ENCODE measurements at regions not wholly inside any gene's neighbourhood (a gene's known extent, or its start where the extent isn't known, plus 50 kb on each side); places are given as distances from the start of the nearest gene placed in this dataset.

DNA sequence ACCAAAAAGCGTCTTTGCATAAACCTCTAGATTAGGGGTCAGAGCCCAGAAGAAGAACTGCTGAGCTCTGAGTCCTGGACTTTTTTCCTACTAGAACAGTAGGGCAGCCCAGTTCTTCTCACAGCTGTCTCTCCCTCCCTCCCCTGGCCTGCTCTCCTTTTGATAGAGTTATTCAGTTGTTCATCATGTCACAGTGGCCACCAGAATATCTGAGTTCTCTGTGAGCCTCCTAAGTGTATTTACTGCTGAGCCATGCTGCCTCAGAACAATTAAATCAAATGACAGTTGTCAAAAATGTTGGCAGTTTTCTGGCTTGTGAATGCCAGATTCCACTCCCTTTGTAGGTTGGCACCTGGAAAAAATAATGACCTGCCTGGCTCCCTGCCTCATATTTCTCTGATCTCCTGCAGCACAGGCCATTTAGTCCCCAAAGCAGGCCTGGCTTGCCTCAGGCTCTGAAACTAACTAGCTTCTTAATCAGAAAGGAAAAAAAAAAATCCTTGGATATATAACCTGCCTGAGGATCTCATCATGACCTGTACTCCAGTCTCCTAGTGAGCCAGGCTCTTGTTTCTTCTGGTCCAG lies 377.4 kb upstream of the LARGE1 start:
- H4K20me1 ChIP-seq (ENCODE audit: insufficient read depth), result no peaks in the 10 kb centered on the region
- H3K4me1 ChIP-seq (ENCODE audit: low read depth, poor library complexity, severe bottlenecking), result no peaks in the 10 kb centered on the region
- H3K4me2 ChIP-seq, result no peak overlapping the region
- no peak overlapping the region for H2AFZ ChIP-seq (ENCODE audit: low read depth)
- H3K27me3 ChIP-seq (ENCODE audit: insufficient read depth, low read depth), result no peaks in the 10 kb centered on the region
- no peak overlapping the region for H3K27ac ChIP-seq
- no peaks in the 10 kb centered on the region for H3K79me2 ChIP-seq (ENCODE audit: insufficient read depth, low read depth)
- H3K36me3 ChIP-seq (ENCODE audit: insufficient read depth), result no peaks in the 10 kb centered on the region
- no peak overlapping the region for H3K4me3 ChIP-seq (IDR thresholded peaks at IDR 0.05; ENCODE audit: insufficient read depth, low read depth, low read length)
- TF ChIP-seq CTCF (conservative IDR thresholded peaks at IDR 0.05; ENCODE audit: low read depth, low read length), result no peak
- no peak overlapping the region for H3K9ac ChIP-seq

- Histone ChIP-seq H3K9ac (no peak overlapping the region), H3K79me2 (ENCODE audit: insufficient read depth, low read depth) (no peaks in the 10 kb centered on the region), H3K27me3 (ENCODE audit: insufficient read depth, low read depth) (no peaks in the 10 kb centered on the region), H3K4me1 (ENCODE audit: low read depth, poor library complexity, severe bottlenecking) (no peaks in the 10 kb centered on the region), H2AFZ (ENCODE audit: low read depth) (no peak overlapping the region), H3K27ac (no peak overlapping the region), H3K4me3 (IDR thresholded peaks at IDR 0.05; ENCODE audit: insufficient read depth, low read depth, low read length) (no peak overlapping the region), H3K4me2 (no peak overlapping the region), H4K20me1 (ENCODE audit: insufficient read depth) (no peaks in the 10 kb centered on the region), H3K36me3 (ENCODE audit: insufficient read depth) (no peaks in the 10 kb centered on the region)
- TF ChIP-seq CTCF (conservative IDR thresholded peaks at IDR 0.05; ENCODE audit: low read depth, low read length), result no peak
Measured at GRCh38 chr22:34299496-34299895, 379.2 kb upstream of the LARGE1 start.

- no peaks in the 10 kb centered on the region for H3K27me3 ChIP-seq (ENCODE audit: insufficient read depth, low read depth)
- no peaks in the 10 kb centered on the region for H3K79me2 ChIP-seq (ENCODE audit: insufficient read depth, low read depth)
- H2AFZ ChIP-seq (ENCODE audit: low read depth), result no peak overlapping the region
- no peak overlapping the region for H3K9ac ChIP-seq
- H3K27ac ChIP-seq, result no peak overlapping the region
- no peak overlapping the region for H3K4me3 ChIP-seq (IDR thresholded peaks at IDR 0.05; ENCODE audit: insufficient read depth, low read depth, low read length)
- H3K4me1 ChIP-seq (ENCODE audit: low read depth, poor library complexity, severe bottlenecking), result no peaks in the 10 kb centered on the region
- no peak overlapping the region for H3K4me2 ChIP-seq
- no peaks in the 10 kb centered on the region for H3K36me3 ChIP-seq (ENCODE audit: insufficient read depth)
- H4K20me1 ChIP-seq (ENCODE audit: insufficient read depth), result no peaks in the 10 kb centered on the region
- no peak for TF ChIP-seq CTCF (conservative IDR thresholded peaks at IDR 0.05; ENCODE audit: low read depth, low read length)
Measured at GRCh38 chr22:34301569-34301968, 381.3 kb upstream of the LARGE1 start.

DNA sequence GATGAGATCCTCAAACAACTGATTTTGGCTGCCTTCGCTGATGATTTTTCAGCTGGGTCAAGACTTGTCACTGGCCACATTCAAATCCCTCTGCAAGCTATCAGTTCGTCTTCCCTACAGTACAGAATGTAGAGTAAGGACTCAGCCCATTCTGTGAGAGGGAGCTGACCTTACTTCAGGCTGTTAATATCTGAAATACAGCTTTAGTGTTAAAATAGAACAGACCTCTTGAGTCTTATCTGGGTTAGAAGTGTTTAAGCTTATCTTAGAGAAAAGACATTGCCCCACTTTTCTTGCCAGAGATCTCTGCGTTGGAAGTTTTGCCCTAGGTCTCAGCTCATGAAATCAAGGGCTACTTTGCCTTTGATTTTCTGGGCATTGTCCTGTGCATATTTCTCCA lies 383.4 kb upstream of the LARGE1 start:
- TF ChIP-seq CTCF (conservative IDR thresholded peaks at IDR 0.05; ENCODE audit: low read depth, low read length), result no peak
- Histone ChIP-seq H4K20me1 (ENCODE audit: insufficient read depth) (no peaks in the 10 kb centered on the region), H3K4me2 (no peak overlapping the region), H3K27me3 (ENCODE audit: insufficient read depth, low read depth) (no peaks in the 10 kb centered on the region), H3K27ac (no peak overlapping the region), H3K79me2 (ENCODE audit: insufficient read depth, low read depth) (no peaks in the 10 kb centered on the region), H2AFZ (ENCODE audit: low read depth) (no peak overlapping the region), H3K4me3 (IDR thresholded peaks at IDR 0.05; ENCODE audit: insufficient read depth, low read depth, low read length) (no peak overlapping the region), H3K4me1 (ENCODE audit: low read depth, poor library complexity, severe bottlenecking) (no peaks in the 10 kb centered on the region), H3K36me3 (ENCODE audit: insufficient read depth) (no peaks in the 10 kb centered on the region), H3K9ac (no peak overlapping the region)

All from KMS-11 (cell line).